ENCODE measurements at regions not wholly inside any gene's neighbourhood (a gene's known extent, or its start where the extent isn't known, plus 50 kb on each side); places are given as distances from the start of the nearest gene placed in this dataset.

DNA sequence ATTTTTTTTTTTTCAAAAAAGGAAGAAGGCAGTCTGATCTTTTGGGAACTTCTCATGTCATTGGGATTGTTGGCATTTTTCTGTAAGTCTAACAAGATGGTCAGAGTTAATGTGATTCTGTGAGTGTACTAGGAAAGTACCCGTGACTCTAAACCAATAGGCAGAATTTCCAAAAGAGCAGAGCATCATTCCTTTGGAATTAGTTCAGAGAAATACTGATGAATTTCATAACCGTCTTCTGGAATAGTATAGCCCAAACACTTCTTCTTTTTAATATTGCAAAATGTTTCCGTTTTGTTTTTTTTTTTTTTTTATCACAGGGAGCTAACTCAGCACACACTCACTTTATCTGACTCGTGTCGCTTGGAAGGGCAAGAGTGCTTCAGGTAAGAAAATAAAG lies 407.4 kb downstream of the DTWD2 start:
- TF ChIP-seq, protein P1, sequence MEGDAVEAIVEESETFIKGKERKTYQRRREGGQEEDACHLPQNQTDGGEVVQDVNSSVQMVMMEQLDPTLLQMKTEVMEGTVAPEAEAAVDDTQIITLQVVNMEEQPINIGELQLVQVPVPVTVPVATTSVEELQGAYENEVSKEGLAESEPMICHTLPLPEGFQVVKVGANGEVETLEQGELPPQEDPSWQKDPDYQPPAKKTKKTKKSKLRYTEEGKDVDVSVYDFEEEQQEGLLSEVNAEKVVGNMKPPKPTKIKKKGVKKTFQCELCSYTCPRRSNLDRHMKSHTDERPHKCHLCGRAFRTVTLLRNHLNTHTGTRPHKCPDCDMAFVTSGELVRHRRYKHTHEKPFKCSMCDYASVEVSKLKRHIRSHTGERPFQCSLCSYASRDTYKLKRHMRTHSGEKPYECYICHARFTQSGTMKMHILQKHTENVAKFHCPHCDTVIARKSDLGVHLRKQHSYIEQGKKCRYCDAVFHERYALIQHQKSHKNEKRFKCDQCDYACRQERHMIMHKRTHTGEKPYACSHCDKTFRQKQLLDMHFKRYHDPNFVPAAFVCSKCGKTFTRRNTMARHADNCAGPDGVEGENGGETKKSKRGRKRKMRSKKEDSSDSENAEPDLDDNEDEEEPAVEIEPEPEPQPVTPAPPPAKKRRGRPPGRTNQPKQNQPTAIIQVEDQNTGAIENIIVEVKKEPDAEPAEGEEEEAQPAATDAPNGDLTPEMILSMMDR (conservative IDR thresholded peaks at IDR 0.05; ENCODE audit: low read depth in 2 of 2): no peak
- TF ChIP-seq CREB1 (CRISPR knock-in tag; IDR thresholded peaks at IDR 0.05; ENCODE audit: low read depth) (no peak), POLR2AphosphoS5 (IDR thresholded peaks at IDR 0.05; ENCODE audit: low read depth) (no peak)

Data from GM23338 (cell line).